PC-3 (cell line): ENCODE measurements at regions not wholly inside any gene's neighbourhood (a gene's known extent, or its start where the extent isn't known, plus 50 kb on each side); places are given as distances from the start of the nearest gene placed in this dataset.

Experiments
- ATAC-seq: fragments of 200-7000 bp; cut with Tn5 transposase; 2 replicates; pipeline ENCODE4 v1.9.1; 2020; ENCODE audit warnings: mild to moderate bottlenecking, moderate library complexity
- BruUV-seq: library from RNA; stranded (reverse); fragments of 400-500 nt; replicated peaks from 2 replicates; lab custom pipeline; 2021; lab: Mats Ljungman, UMichigan
- CTCF ChIA-PET: fragments of 300-600 bp; sonication (Branson Sonifier 250); formaldehyde crosslinking; loops from one replicate; lab custom pipeline; 2022; ENCODE audit warnings: antibody characterized with exemption; lab: Charles Lee
- POLR2A ChIA-PET: fragments of 300-600 bp; sonication (Branson Sonifier 250); formaldehyde crosslinking; loops from one replicate; lab custom pipeline; 2022; ENCODE audit warnings: antibody characterized with exemption; ENCODE audit not compliant: unreplicated experiment; lab: Charles Lee
- DNase-seq: peaks from one replicate; pipeline ENCODE4 v3.0.0-alpha.2; 2015
- H2AFZ ChIP-seq: fragments of 300-600 bp; sonication (generic); 2 replicates; pipeline ENCODE4 v1.6.0; 2016; ENCODE audit warnings: antibody characterized with exemption, low read length
- H3F3A ChIP-seq: fragments of 300-600 bp; sonication (generic); one replicate; pipeline ENCODE4 v1.6.0; 2017; ENCODE audit warnings: antibody characterized with exemption, low read length, control low read depth, mild to moderate bottlenecking; ENCODE audit not compliant: unreplicated experiment
- H3K27ac ChIP-seq: fragments of 300-600 bp; sonication (generic); 2 replicates; pipeline ENCODE4 v1.5.1; 2016; ENCODE audit warnings: mild to moderate bottlenecking, low read length
- H3K27me3 ChIP-seq: fragments of 300-600 bp; sonication (generic); 2 replicates; pipeline ENCODE4 v1.6.1; 2016; ENCODE audit warnings: low read length, mixed read lengths
- H3K36me3 ChIP-seq: fragments of 300-600 bp; sonication (generic); 2 replicates; pipeline ENCODE4 v1.6.1; 2016; ENCODE audit warnings: low read depth, mixed run types, low read length, mixed read lengths
- H3K4me1 ChIP-seq: fragments of 300-600 bp; sonication (generic); 2 replicates; pipeline ENCODE4 v1.5.1; 2016; ENCODE audit warnings: low read length; ENCODE audit not compliant: insufficient read depth
- H3K4me2 ChIP-seq: fragments of 300-600 bp; sonication (generic); 2 replicates; pipeline ENCODE4 v1.6.0; 2016; ENCODE audit warnings: low read length
- H3K4me3 ChIP-seq: fragments of 300-600 bp; sonication (generic); 2 replicates; pipeline ENCODE4 v1.5.1; 2016; ENCODE audit warnings: mild to moderate bottlenecking, low read length, mixed read lengths
- H3K79me2 ChIP-seq: fragments of 300-600 bp; sonication (generic); 2 replicates; pipeline ENCODE4 v1.6.1; 2017; ENCODE audit warnings: low read length, mixed read lengths
- H3K9ac ChIP-seq: fragments of 300-600 bp; sonication (generic); 2 replicates; pipeline ENCODE4 v1.6.0; 2016; ENCODE audit warnings: mild to moderate bottlenecking, low read length
- H3K9me2 ChIP-seq: fragments of 300-600 bp; sonication (generic); replicated peaks from 2 replicates; pipeline ENCODE4 v1.6.1; 2016; ENCODE audit warnings: mixed run types, low read length, mixed read lengths
- H3K9me3 ChIP-seq: fragments of 300-600 bp; sonication (generic); 2 replicates; pipeline ENCODE4 v1.6.1; 2016; ENCODE audit warnings: low read length, mixed read lengths
- H4K20me1 ChIP-seq: fragments of 300-600 bp; sonication (generic); 2 replicates; pipeline ENCODE4 v1.6.1; 2016; ENCODE audit warnings: low read length, mixed read lengths
- CTCF ChIP-seq: fragments of 300-600 bp; sonication (generic); conservative IDR thresholded peaks from 2 replicates; pipeline ENCODE4 v1.5.1; 2017; ENCODE audit warnings: antibody characterized with exemption, low read depth, mild to moderate bottlenecking, low read length
- EZH2 ChIP-seq: fragments of 300-600 bp; sonication (generic); IDR thresholded peaks from one replicate; pipeline ENCODE4 v1.6.1; 2017; ENCODE audit warnings: antibody characterized with exemption, mild to moderate bottlenecking, low read length; ENCODE audit not compliant: unreplicated experiment
- EZH2phosphoT487 ChIP-seq: fragments of 300-600 bp; sonication (generic); IDR thresholded peaks from 2 replicates; pipeline ENCODE4 v1.6.1; 2018; ENCODE audit warnings: mild to moderate bottlenecking, antibody characterized with exemption, low read length, borderline replicate concordance
- intact Hi-C: fragments of 100-400 bp; cut with micrococcal nuclease; formaldehyde crosslinking; loops from 2 replicates; pipeline ENCODE4 v1.9.0; 2023

- Histone ChIP-seq H3K79me2 (no peaks in the 10 kb centered on the region), H3K4me2 (no peak overlapping the region), H3K27ac (no peak overlapping the region), H2AFZ (no peak overlapping the region), H3K36me3 (no peaks in the 10 kb centered on the region), H3K9me3 (0 out of 2 replicates have a peak, but pooled peaks cover 3% of the 10 kb centered on the region), H3F3A (no peaks in the 10 kb centered on the region), H3K9me2 (no peaks in the 10 kb centered on the region), H3K4me1 (no peaks in the 10 kb centered on the region), H3K9ac (no peak overlapping the region), H4K20me1 (no peaks in the 10 kb centered on the region), H3K4me3 (no peak overlapping the region), H3K27me3 (no peaks in the 10 kb centered on the region)
- no TSS peak for BruUV-seq
- DNase-seq (no peak), ATAC-seq (no peak)
- TF ChIP-seq EZH2: no peak
- TF ChIP-seq EZH2phosphoT487: no peak
- TF ChIP-seq CTCF: no peak
- CTCF ChIA-PET: no interaction called here
- POLR2A ChIA-PET: no interaction called here
- intact Hi-C loops: no loop called here
These were observed 558.8 kb upstream of the ADAMTS16 start for GRCh38 chr5:4581289-4581688.

- ChIA-PET CTCF (no interaction called here), POLR2A (no interaction called here)
- Histone ChIP-seq H3K27me3 (no peaks in the 10 kb centered on the region), H3K79me2 (no peaks in the 10 kb centered on the region), H3K27ac (no peak overlapping the region), H3K4me3 (no peak overlapping the region), H4K20me1 (no peaks in the 10 kb centered on the region), H3K4me2 (no peak overlapping the region), H3K4me1 (no peaks in the 10 kb centered on the region), H3K9me3 (no peaks in the 10 kb centered on the region), H3K9me2 (no peaks in the 10 kb centered on the region), H3F3A (no peaks in the 10 kb centered on the region), H3K36me3 (no peaks in the 10 kb centered on the region), H2AFZ (no peak overlapping the region), H3K9ac (no peak overlapping the region)
- TF ChIP-seq EZH2phosphoT487 (no peak), CTCF (no peak), EZH2 (no peak)
- intact Hi-C loops: no loop called here
- no TSS peak for BruUV-seq
- DNase-seq (peak; percentile 59), ATAC-seq (no peak)
These were observed 555.1 kb upstream of the ADAMTS16 start for GRCh38 chr5:4584982-4585381.

GRCh38 chr5:4613440-4613839 is 526.7 kb upstream of the ADAMTS16 start:
- ChIA-PET POLR2A (no interaction called here), CTCF (no interaction called here)
- Histone ChIP-seq H2AFZ (no peak overlapping the region), H3K36me3 (no peaks in the 10 kb centered on the region), H4K20me1 (no peaks in the 10 kb centered on the region), H3K4me2 (no peak overlapping the region), H3K79me2 (no peaks in the 10 kb centered on the region), H3K9me2 (no peaks in the 10 kb centered on the region), H3K27me3 (no peaks in the 10 kb centered on the region), H3K27ac (no peak overlapping the region), H3K9me3 (peaks cover 7% of the 10 kb centered on the region; the same call in 1 of the 2 replicates), H3K9ac (no peak overlapping the region), H3K4me3 (no peak overlapping the region), H3F3A (no peaks in the 10 kb centered on the region), H3K4me1 (no peaks in the 10 kb centered on the region)
- intact Hi-C loops: no loop called here
- ATAC-seq (no peak), DNase-seq (no peak)
- no TSS peak for BruUV-seq
- no peak for TF ChIP-seq CTCF
- TF ChIP-seq EZH2: no peak
- TF ChIP-seq EZH2phosphoT487: no peak
